Loucy (cell line): ENCODE measurements at regions not wholly inside any gene's neighbourhood (a gene's known extent, or its start where the extent isn't known, plus 50 kb on each side); places are given as distances from the start of the nearest gene placed in this dataset.

Experiments used
- H2AFZ ChIP-seq: fragments of 200-600 bp; sonication (generic); 2 replicates; pipeline ENCODE4 v1.6.0; 2016; ENCODE audit warnings: antibody characterized with exemption, mild to moderate bottlenecking, low read length, moderate library complexity
- H3F3A ChIP-seq: fragments of 200-600 bp; 2 replicates; pipeline ENCODE4 v1.6.0; 2016; ENCODE audit warnings: antibody characterized with exemption, low read depth, mild to moderate bottlenecking
- H3K27me3 ChIP-seq: fragments of 200-600 bp; sonication (generic); 2 replicates; pipeline ENCODE4 v1.6.1; 2014; ENCODE audit warnings: low read length, mild to moderate bottlenecking; ENCODE audit not compliant: insufficient read depth, poor library complexity, severe bottlenecking
- H3K36me3 ChIP-seq: fragments of 200-600 bp; sonication (generic); 2 replicates; pipeline ENCODE4 v1.6.1; 2016; ENCODE audit warnings: low read length; ENCODE audit not compliant: insufficient read depth
- H3K4me1 ChIP-seq: fragments of 200-600 bp; sonication (generic); 2 replicates; pipeline ENCODE4 v1.5.1; 2014; ENCODE audit warnings: low read length, mild to moderate bottlenecking; ENCODE audit not compliant: insufficient read depth, poor library complexity, severe bottlenecking
- H3K4me2 ChIP-seq: fragments of 200-600 bp; sonication (generic); 2 replicates; pipeline ENCODE4 v1.6.0; 2014; ENCODE audit warnings: antibody characterized with exemption, low read length, low read depth, mild to moderate bottlenecking; ENCODE audit not compliant: poor library complexity, severe bottlenecking
- H3K4me3 ChIP-seq: fragments of 200-600 bp; sonication (generic); 2 replicates; pipeline ENCODE4 v1.5.1; 2014; ENCODE audit warnings: low read length, mild to moderate bottlenecking, mixed read lengths; ENCODE audit not compliant: poor library complexity, severe bottlenecking
- H3K79me2 ChIP-seq: fragments of 200-600 bp; sonication (generic); 2 replicates; pipeline ENCODE4 v1.6.1; 2014; ENCODE audit warnings: low read length; ENCODE audit not compliant: insufficient read depth
- H3K9ac ChIP-seq: fragments of 200-600 bp; sonication (generic); 2 replicates; pipeline ENCODE4 v1.6.0; 2014; ENCODE audit warnings: mild to moderate bottlenecking, low read depth, low read length, moderate library complexity; ENCODE audit not compliant: poor library complexity, severe bottlenecking
- H3K9me2 ChIP-seq: fragments of 200-600 bp; sonication (generic); replicated peaks from 2 replicates; pipeline ENCODE4 v1.6.1; 2016; ENCODE audit warnings: low read depth, low read length, mixed read lengths
- H3K9me3 ChIP-seq: fragments of 200-600 bp; sonication (generic); 2 replicates; pipeline ENCODE4 v1.6.1; 2014; ENCODE audit warnings: mild to moderate bottlenecking, antibody characterized with exemption, low read length, low read depth; ENCODE audit not compliant: insufficient read depth
- H4K20me1 ChIP-seq: fragments of 200-600 bp; sonication (generic); 2 replicates; pipeline ENCODE4 v1.6.0; 2014; ENCODE audit warnings: antibody characterized with exemption, low read length, mild to moderate bottlenecking; ENCODE audit not compliant: insufficient read depth, poor library complexity, severe bottlenecking
- EZH2phosphoT487 ChIP-seq: fragments of 200-600 bp; IDR thresholded peaks from 2 replicates; pipeline ENCODE4 v1.6.1; 2018; ENCODE audit warnings: antibody characterized with exemption, mild to moderate bottlenecking, moderate library complexity, borderline replicate concordance
- TF ChIP-seq, protein P1 (sequence below): fragments of 200-600 bp; sonication (generic); conservative IDR thresholded peaks from 2 replicates; pipeline ENCODE4 v1.5.1; 2014; ENCODE audit warnings: mild to moderate bottlenecking, antibody characterized with exemption, low read length

- H3K9me3 ChIP-seq, result no peaks in the 10 kb centered on the region
- H3K9me2 ChIP-seq, result no peaks in the 10 kb centered on the region
- H3K4me1 ChIP-seq, result no peaks in the 10 kb centered on the region
- no peaks in the 10 kb centered on the region for H3K27me3 ChIP-seq
- H3K36me3 ChIP-seq, result no peaks in the 10 kb centered on the region
- H2AFZ ChIP-seq, result no peak overlapping the region
- TF ChIP-seq, protein P1, sequence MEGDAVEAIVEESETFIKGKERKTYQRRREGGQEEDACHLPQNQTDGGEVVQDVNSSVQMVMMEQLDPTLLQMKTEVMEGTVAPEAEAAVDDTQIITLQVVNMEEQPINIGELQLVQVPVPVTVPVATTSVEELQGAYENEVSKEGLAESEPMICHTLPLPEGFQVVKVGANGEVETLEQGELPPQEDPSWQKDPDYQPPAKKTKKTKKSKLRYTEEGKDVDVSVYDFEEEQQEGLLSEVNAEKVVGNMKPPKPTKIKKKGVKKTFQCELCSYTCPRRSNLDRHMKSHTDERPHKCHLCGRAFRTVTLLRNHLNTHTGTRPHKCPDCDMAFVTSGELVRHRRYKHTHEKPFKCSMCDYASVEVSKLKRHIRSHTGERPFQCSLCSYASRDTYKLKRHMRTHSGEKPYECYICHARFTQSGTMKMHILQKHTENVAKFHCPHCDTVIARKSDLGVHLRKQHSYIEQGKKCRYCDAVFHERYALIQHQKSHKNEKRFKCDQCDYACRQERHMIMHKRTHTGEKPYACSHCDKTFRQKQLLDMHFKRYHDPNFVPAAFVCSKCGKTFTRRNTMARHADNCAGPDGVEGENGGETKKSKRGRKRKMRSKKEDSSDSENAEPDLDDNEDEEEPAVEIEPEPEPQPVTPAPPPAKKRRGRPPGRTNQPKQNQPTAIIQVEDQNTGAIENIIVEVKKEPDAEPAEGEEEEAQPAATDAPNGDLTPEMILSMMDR, result no peak
- no peak for TF ChIP-seq EZH2phosphoT487
- no peak overlapping the region for H3K9ac ChIP-seq
- H3K4me3 ChIP-seq, result no peak overlapping the region
- H4K20me1 ChIP-seq, result no peaks in the 10 kb centered on the region
- H3K4me2 ChIP-seq, result no peak overlapping the region
- no peaks in the 10 kb centered on the region for H3F3A ChIP-seq
- H3K79me2 ChIP-seq, result no peaks in the 10 kb centered on the region
These were observed 60.7 kb upstream of the SLC13A1 start for GRCh38 chr7:123260428-123260960.

DNA sequence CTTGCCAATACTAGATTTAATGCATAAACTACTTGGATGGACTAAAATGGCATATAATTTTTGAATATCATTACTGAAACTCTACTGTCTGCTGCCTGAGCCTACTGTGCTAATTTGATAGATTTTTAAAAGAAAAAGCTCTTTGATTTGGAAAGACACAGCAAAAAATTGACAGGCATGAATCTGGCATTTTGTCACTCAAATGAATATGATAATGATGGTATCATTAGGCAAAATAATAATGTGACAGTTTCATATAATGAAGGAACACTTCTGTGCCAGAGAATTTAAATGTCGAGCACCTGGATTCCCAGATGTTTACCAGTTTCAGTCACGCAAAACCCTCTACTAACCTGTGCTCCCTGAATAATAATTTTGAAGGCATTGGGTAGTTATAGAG, 60.0 kb upstream of the SLC13A1 start:
- TF ChIP-seq EZH2phosphoT487, result no peak
- TF ChIP-seq, protein P1, result no peak
- H2AFZ ChIP-seq, result no peak overlapping the region
- no peaks in the 10 kb centered on the region for H3K4me1 ChIP-seq
- no peaks in the 10 kb centered on the region for H3K36me3 ChIP-seq
- no peak overlapping the region for H3K9ac ChIP-seq
- H3K4me2 ChIP-seq, result no peak overlapping the region
- H3K27me3 ChIP-seq, result no peaks in the 10 kb centered on the region
- H3K79me2 ChIP-seq, result no peaks in the 10 kb centered on the region
- no peak overlapping the region for H3K4me3 ChIP-seq
- H3K9me2 ChIP-seq, result no peaks in the 10 kb centered on the region
- H4K20me1 ChIP-seq, result no peaks in the 10 kb centered on the region
- no peaks in the 10 kb centered on the region for H3F3A ChIP-seq
- no peaks in the 10 kb centered on the region for H3K9me3 ChIP-seq
